HepG2 (cell line): ENCODE measurements at regions not wholly inside any gene's neighbourhood (a gene's known extent, or its start where the extent isn't known, plus 50 kb on each side); places are given as distances from the start of the nearest gene placed in this dataset.
A peak's percentile ranks its signal among the peaks of the same experiment; 100 is the strongest.

Experiments used
- ATAC-seq: fragments of 200-7000 bp; cut with Tn5 transposase; 3 replicates; pipeline ENCODE4 v1.9.1; 2020; ENCODE audit warnings: mild to moderate bottlenecking, moderate library complexity
- BruUV-seq: library from RNA; stranded (reverse); fragments of 400-500 nt; replicated peaks from 2 replicates; lab custom pipeline; 2021; lab: Mats Ljungman, UMichigan
- CTCF ChIA-PET: fragments of 300-600 bp; formaldehyde crosslinking; extraction: SDS; loops from one replicate; lab custom pipeline; 2021; ENCODE audit warnings: low total read pairs, inconsistent platforms, low intra/inter-chr PET ratio; lab: Yijun Ruan, JAX
- POLR2A ChIA-PET: fragments of 350-600 bp; sonication (Branson Sonifier 250); formaldehyde crosslinking; loops from one replicate; lab custom pipeline; 2020; ENCODE audit warnings: antibody characterized with exemption, inconsistent platforms; lab: Yijun Ruan, JAX
- DNase-seq: peaks from one replicate; pipeline ENCODE4 v3.0.0-alpha.2; 2015; ENCODE audit warnings: low spot score
- FAIRE-seq: peaks from 3 replicates; lab custom pipeline; 2011; peaks lifted over from hg19 to GRCh38; lab: Jason Lieb, UNC
- H2AFZ ChIP-seq: one replicate; pipeline ENCODE4 v1.6.1; 2011; ENCODE audit warnings: low read length, inconsistent platforms
- H3K27ac ChIP-seq: fragments of 300-600 bp; 3 replicates; pipeline ENCODE4 v1.8.0; 2011; ENCODE audit warnings: mixed run types, mild to moderate bottlenecking, mixed read lengths, low read length, inconsistent platforms; ENCODE audit not compliant: insufficient read depth; ENCODE audit errors: extremely low read length
- H3K27me3 ChIP-seq, 2 experiments: fragments of 200-600 bp in 1 of 2; 2 replicates in 1 of 2; 3 replicates in 1 of 2; pipeline versions ENCODE4 v1.6.0 to v1.8.0; 2011; ENCODE audit warnings: low read length in 2 of 2, mild to moderate bottlenecking in 2 of 2, moderate library complexity in 2 of 2, inconsistent platforms in 1 of 2; ENCODE audit not compliant: insufficient read depth in 2 of 2, control insufficient read depth in 1 of 2
- H3K36me3 ChIP-seq, 2 experiments: fragments of 200-600 bp in 1 of 2; replicated peaks in 1 of 2; 2 replicates in 1 of 2; 3 replicates in 1 of 2; pipeline versions ENCODE4 v1.5.1 to v1.8.0; 2011; ENCODE audit warnings: low read length in 2 of 2, inconsistent platforms in 1 of 2; ENCODE audit not compliant: insufficient read depth in 2 of 2, control insufficient read depth in 1 of 2
- H3K4me1 ChIP-seq: 2 replicates; pipeline ENCODE4 v1.5.1; 2012; ENCODE audit warnings: low read length, inconsistent platforms; ENCODE audit not compliant: insufficient read depth
- H3K4me2 ChIP-seq: 2 replicates; pipeline ENCODE4 v1.6.0; 2011; ENCODE audit warnings: low read depth, low read length, inconsistent platforms
- H3K4me3 ChIP-seq, 3 experiments: fragments of 200-600 bp in 1 of 3; sonication (generic), shearing (Covaris generic) in 1 of 3; replicated peaks in 1 of 3; 2 replicates each; pipeline ENCODE4 v1.5.1; 2011 to 2016; ENCODE audit warnings: low read length in 3 of 3, inconsistent platforms in 2 of 3, low read depth in 2 of 3, mild to moderate bottlenecking in 2 of 3, control low read depth in 1 of 3, mixed read lengths in 1 of 3; ENCODE audit not compliant: insufficient read depth in 1 of 3
- H3K79me2 ChIP-seq: one replicate; pipeline ENCODE4 v1.6.1; 2011; ENCODE audit warnings: low read length, inconsistent platforms; ENCODE audit not compliant: insufficient read depth
- H3K9ac ChIP-seq: 2 replicates; pipeline ENCODE4 v1.6.0; 2011; ENCODE audit warnings: mild to moderate bottlenecking, low read depth, low read length, inconsistent platforms; ENCODE audit not compliant: insufficient read depth
- H3K9me3 ChIP-seq: 2 replicates; pipeline ENCODE4 v1.5.1; 2012; ENCODE audit warnings: mild to moderate bottlenecking, low read length
- H4K20me1 ChIP-seq: 2 replicates; pipeline ENCODE4 v1.6.0; 2011; ENCODE audit warnings: inconsistent platforms, mild to moderate bottlenecking, low read length, moderate library complexity; ENCODE audit not compliant: insufficient read depth
- MTF1 ChIP-seq: sonication (generic); formaldehyde crosslinking; IDR thresholded peaks from 2 replicates; pipeline ENCODE4 v1.5.0; 2020; ENCODE audit warnings: missing genetic modification reagents
- PHF20 ChIP-seq: sonication (generic); formaldehyde crosslinking; IDR thresholded peaks from 2 replicates; pipeline ENCODE4 v1.5.0; 2020; ENCODE audit warnings: mild to moderate bottlenecking, missing genetic modification reagents
- RAD51 ChIP-seq: fragments of 450-650 bp; IDR thresholded peaks from 2 replicates; pipeline ENCODE4 v1.6.1; 2016; ENCODE audit warnings: borderline replicate concordance
- RBM22 ChIP-seq: fragments of 200-400 bp; formaldehyde crosslinking; optimal IDR thresholded peaks from 2 replicates; pipeline ENCODE3; 2017; ENCODE audit warnings: mild to moderate bottlenecking, low read length, moderate library complexity
- RFXAP ChIP-seq: sonication (generic); formaldehyde crosslinking; IDR thresholded peaks from 2 replicates; pipeline ENCODE4 v1.4.0; 2020; ENCODE audit warnings: missing genetic modification reagents, borderline replicate concordance
- SNRNP70 ChIP-seq: fragments of 200-400 bp; formaldehyde crosslinking; IDR thresholded peaks from 2 replicates; pipeline ENCODE4 v1.6.1; 2017; ENCODE audit warnings: mild to moderate bottlenecking, low read depth, low read length, moderate library complexity
- SOX5 ChIP-seq: IDR thresholded peaks from 2 replicates; pipeline ENCODE4 v1.6.1; 2016; ENCODE audit warnings: borderline replicate concordance
- ZNF260 ChIP-seq: sonication (generic); formaldehyde crosslinking; IDR thresholded peaks from 2 replicates; pipeline ENCODE4 v1.4.0; 2020; ENCODE audit warnings: missing genetic modification reagents, low read depth, mild to moderate bottlenecking, borderline replicate concordance
- WGBS: methylation state at CpG from one replicate; pipeline ENCODE4 v1.1.6; 2017; ENCODE audit warnings: low lambda C conversion rate; 5-methylcytosine and 5-hydroxymethylcytosine counted together
- in situ Hi-C: cut with HindIII; loops from 2 replicates; pipeline ENCODE4 v1.10.0; 2017; ENCODE audit warnings: low pct_unique_long_range_greater_than_20kb; ENCODE audit not compliant: extremely low pct_ligation_motif_present
- intact Hi-C: fragments of 100-400 bp; cut with micrococcal nuclease; formaldehyde crosslinking; loops from one replicate; pipeline ENCODE4 v1.10.0; 2022; ENCODE audit not compliant: unreplicated experiment
- TF ChIP-seq, protein P1 (sequence below): sonication (generic); formaldehyde crosslinking; IDR thresholded peaks from 2 replicates; pipeline ENCODE4 v1.4.0; 2020; ENCODE audit warnings: low read depth, missing genetic modification reagents
- TF ChIP-seq, protein P2 (sequence below): IDR thresholded peaks from 2 replicates; pipeline ENCODE4 v1.6.1; 2012; ENCODE audit warnings: low read length, improper control_type of control experiment
- TF ChIP-seq, protein P3 (sequence below): sonication (generic); formaldehyde crosslinking; IDR thresholded peaks from 2 replicates; pipeline ENCODE4 v1.4.0; 2020; ENCODE audit warnings: missing genetic modification reagents
- TF ChIP-seq, protein P4 (sequence below): sonication (generic); formaldehyde crosslinking; IDR thresholded peaks from 2 replicates; pipeline ENCODE4 v1.4.0; 2020; ENCODE audit warnings: missing genetic modification reagents
- TF ChIP-seq, protein P5 (sequence below): sonication (generic); formaldehyde crosslinking; IDR thresholded peaks from 2 replicates; pipeline ENCODE4 v1.4.0; 2020; ENCODE audit warnings: missing genetic modification reagents

DNA sequence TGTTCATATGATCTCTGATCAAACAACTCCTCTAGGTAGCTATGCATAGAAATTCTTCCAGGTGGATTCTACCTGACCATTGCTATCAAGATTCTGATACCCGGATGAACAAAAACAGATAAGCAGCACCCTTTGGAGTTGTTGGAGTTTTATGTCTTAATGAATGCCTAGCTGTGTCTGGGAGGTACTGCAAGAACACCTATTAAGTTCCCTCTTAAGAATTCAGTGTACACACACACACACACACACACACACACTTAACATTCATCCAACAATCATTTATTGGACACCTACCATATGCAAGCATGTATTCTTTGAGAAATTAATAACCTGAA lies 58.1 kb upstream of the FNDC3B start (continued):
- no peak for TF ChIP-seq RFXAP (CRISPR knock-in tag)
- TF ChIP-seq SNRNP70: no peak
- no peak for TF ChIP-seq RAD51
- no peak for TF ChIP-seq RBM22
- TF ChIP-seq, protein P1, sequence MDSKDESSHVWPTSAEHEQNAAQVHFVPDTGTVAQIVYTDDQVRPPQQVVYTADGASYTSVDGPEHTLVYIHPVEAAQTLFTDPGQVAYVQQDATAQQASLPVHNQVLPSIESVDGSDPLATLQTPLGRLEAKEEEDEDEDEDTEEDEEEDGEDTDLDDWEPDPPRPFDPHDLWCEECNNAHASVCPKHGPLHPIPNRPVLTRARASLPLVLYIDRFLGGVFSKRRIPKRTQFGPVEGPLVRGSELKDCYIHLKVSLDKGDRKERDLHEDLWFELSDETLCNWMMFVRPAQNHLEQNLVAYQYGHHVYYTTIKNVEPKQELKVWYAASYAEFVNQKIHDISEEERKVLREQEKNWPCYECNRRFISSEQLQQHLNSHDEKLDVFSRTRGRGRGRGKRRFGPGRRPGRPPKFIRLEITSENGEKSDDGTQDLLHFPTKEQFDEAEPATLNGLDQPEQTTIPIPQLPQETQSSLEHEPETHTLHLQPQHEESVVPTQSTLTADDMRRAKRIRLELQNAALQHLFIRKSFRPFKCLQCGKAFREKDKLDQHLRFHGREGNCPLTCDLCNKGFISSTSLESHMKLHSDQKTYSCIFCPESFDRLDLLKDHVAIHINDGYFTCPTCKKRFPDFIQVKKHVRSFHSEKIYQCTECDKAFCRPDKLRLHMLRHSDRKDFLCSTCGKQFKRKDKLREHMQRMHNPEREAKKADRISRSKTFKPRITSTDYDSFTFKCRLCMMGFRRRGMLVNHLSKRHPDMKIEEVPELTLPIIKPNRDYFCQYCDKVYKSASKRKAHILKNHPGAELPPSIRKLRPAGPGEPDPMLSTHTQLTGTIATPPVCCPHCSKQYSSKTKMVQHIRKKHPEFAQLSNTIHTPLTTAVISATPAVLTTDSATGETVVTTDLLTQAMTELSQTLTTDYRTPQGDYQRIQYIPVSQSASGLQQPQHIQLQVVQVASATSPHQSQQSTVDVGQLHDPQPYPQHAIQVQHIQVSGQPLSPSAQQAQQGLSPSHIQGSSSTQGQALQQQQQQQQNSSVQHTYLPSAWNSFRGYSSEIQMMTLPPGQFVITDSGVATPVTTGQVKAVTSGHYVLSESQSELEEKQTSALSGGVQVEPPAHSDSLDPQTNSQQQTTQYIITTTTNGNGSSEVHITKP (CRISPR knock-in tag): no peak

DNA sequence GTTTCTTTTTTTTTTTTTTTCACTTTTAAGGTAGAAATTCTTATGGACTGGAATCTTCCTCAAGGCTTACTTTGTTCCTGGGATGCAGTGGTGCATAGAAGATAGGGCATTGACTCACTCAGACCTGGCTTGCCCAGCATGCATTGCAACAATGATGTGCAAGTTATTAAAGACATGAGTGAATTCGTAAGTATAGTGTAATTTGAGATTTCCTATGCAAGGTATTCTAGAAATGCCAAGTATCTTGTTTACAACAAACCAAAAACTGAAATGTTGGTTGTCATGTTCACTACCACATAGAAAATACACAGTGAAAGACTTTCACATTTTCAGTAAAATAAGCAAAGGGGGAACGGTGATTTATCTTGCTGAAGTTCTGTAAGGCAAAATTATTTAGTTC lies 56.5 kb upstream of the FNDC3B start:
- DNase-seq (no peak), ATAC-seq (no peak), FAIRE-seq (no peak)
- Histone ChIP-seq H3K27ac (no peak overlapping the region), H3K4me3 (no peak overlapping the region), H3K36me3 (no peaks in the 10 kb centered on the region), H3K4me2 (no peak overlapping the region), H3K27me3 (no peaks in the 10 kb centered on the region), H4K20me1 (no peaks in the 10 kb centered on the region), H3K4me1 (peaks cover 8% of the 10 kb centered on the region; the same call in 1 of the 2 replicates), H3K9me3 (no peaks in the 10 kb centered on the region), H3K79me2 (no peaks in the 10 kb centered on the region), H2AFZ (peak overlapping the region; percentile 15), H3K9ac (no peak overlapping the region)
- in situ Hi-C loops (no loop called here), intact Hi-C loops (no loop called here)
- 95% methylated on average over 2 of the region's 2 CpGs for WGBS
- ChIA-PET POLR2A (no interaction called here), CTCF (no interaction called here)
- no TSS peak for BruUV-seq
- TF ChIP-seq ZNF260 (CRISPR knock-in tag) (no peak), MTF1 (CRISPR knock-in tag) (no peak), SOX5 (CRISPR knock-in tag) (no peak), PHF20 (CRISPR knock-in tag) (no peak)
- TF ChIP-seq, protein P2, sequence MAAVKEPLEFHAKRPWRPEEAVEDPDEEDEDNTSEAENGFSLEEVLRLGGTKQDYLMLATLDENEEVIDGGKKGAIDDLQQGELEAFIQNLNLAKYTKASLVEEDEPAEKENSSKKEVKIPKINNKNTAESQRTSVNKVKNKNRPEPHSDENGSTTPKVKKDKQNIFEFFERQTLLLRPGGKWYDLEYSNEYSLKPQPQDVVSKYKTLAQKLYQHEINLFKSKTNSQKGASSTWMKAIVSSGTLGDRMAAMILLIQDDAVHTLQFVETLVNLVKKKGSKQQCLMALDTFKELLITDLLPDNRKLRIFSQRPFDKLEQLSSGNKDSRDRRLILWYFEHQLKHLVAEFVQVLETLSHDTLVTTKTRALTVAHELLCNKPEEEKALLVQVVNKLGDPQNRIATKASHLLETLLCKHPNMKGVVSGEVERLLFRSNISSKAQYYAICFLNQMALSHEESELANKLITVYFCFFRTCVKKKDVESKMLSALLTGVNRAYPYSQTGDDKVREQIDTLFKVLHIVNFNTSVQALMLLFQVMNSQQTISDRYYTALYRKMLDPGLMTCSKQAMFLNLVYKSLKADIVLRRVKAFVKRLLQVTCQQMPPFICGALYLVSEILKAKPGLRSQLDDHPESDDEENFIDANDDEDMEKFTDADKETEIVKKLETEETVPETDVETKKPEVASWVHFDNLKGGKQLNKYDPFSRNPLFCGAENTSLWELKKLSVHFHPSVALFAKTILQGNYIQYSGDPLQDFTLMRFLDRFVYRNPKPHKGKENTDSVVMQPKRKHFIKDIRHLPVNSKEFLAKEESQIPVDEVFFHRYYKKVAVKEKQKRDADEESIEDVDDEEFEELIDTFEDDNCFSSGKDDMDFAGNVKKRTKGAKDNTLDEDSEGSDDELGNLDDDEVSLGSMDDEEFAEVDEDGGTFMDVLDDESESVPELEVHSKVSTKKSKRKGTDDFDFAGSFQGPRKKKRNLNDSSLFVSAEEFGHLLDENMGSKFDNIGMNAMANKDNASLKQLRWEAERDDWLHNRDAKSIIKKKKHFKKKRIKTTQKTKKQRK: no peak
- TF ChIP-seq, protein P3, sequence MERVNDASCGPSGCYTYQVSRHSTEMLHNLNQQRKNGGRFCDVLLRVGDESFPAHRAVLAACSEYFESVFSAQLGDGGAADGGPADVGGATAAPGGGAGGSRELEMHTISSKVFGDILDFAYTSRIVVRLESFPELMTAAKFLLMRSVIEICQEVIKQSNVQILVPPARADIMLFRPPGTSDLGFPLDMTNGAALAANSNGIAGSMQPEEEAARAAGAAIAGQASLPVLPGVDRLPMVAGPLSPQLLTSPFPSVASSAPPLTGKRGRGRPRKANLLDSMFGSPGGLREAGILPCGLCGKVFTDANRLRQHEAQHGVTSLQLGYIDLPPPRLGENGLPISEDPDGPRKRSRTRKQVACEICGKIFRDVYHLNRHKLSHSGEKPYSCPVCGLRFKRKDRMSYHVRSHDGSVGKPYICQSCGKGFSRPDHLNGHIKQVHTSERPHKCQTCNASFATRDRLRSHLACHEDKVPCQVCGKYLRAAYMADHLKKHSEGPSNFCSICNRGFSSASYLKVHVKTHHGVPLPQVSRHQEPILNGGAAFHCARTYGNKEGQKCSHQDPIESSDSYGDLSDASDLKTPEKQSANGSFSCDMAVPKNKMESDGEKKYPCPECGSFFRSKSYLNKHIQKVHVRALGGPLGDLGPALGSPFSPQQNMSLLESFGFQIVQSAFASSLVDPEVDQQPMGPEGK (CRISPR knock-in tag): no peak
- TF ChIP-seq, protein P4, sequence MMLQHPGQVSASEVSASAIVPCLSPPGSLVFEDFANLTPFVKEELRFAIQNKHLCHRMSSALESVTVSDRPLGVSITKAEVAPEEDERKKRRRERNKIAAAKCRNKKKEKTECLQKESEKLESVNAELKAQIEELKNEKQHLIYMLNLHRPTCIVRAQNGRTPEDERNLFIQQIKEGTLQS (CRISPR knock-in tag): no peak
- TF ChIP-seq, protein P5, sequence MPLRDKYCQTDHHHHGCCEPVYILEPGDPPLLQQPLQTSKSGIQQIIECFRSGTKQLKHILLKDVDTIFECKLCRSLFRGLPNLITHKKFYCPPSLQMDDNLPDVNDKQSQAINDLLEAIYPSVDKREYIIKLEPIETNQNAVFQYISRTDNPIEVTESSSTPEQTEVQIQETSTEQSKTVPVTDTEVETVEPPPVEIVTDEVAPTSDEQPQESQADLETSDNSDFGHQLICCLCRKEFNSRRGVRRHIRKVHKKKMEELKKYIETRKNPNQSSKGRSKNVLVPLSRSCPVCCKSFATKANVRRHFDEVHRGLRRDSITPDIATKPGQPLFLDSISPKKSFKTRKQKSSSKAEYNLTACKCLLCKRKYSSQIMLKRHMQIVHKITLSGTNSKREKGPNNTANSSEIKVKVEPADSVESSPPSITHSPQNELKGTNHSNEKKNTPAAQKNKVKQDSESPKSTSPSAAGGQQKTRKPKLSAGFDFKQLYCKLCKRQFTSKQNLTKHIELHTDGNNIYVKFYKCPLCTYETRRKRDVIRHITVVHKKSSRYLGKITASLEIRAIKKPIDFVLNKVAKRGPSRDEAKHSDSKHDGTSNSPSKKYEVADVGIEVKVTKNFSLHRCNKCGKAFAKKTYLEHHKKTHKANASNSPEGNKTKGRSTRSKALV (CRISPR knock-in tag): no peak
